ENCODE measurements at regions not wholly inside any gene's neighbourhood (a gene's known extent, or its start where the extent isn't known, plus 50 kb on each side); places are given as distances from the start of the nearest gene placed in this dataset.

- no peaks in the 10 kb centered on the region for H3K4me1 ChIP-seq (ENCODE audit: control insufficient read depth, insufficient read depth, low read length)
- no peak overlapping the region for H3K9ac ChIP-seq (ENCODE audit: low read length in 2 of 2)
- H3K36me3 ChIP-seq (ENCODE audit: control insufficient read depth in 2 of 2, insufficient read depth in 2 of 2, low read length in 2 of 2), result no peaks in the 10 kb centered on the region
- no peak overlapping the region for H3K4me3 ChIP-seq (ENCODE audit: low read length in 2 of 2)
- H3K27ac ChIP-seq (ENCODE audit: low read length), result no peak overlapping the region
- H3K9me3 ChIP-seq (ENCODE audit: control insufficient read depth in 2 of 2, low read length in 2 of 2), result no peaks in the 10 kb centered on the region
- H3K27me3 ChIP-seq (ENCODE audit: control insufficient read depth in 1 of 2, insufficient read depth in 2 of 2, low read length in 2 of 2), result no peaks in the 10 kb centered on the region
These were observed 265.8 kb upstream of the ANKH start for GRCh38 chr5:15137414-15137813.

- Histone ChIP-seq H3K4me1 (ENCODE audit: control insufficient read depth, insufficient read depth, low read length) (no peaks in the 10 kb centered on the region), H3K36me3 (ENCODE audit: control insufficient read depth in 2 of 2, insufficient read depth in 2 of 2, low read length in 2 of 2) (no peaks in the 10 kb centered on the region), H3K9me3 (ENCODE audit: control insufficient read depth in 2 of 2, low read length in 2 of 2) (no peaks in the 10 kb centered on the region), H3K27me3 (ENCODE audit: control insufficient read depth in 1 of 2, insufficient read depth in 2 of 2, low read length in 2 of 2) (no peaks in the 10 kb centered on the region), H3K9ac (ENCODE audit: low read length in 2 of 2) (no peak overlapping the region), H3K4me3 (ENCODE audit: low read length in 2 of 2) (no peak overlapping the region), H3K27ac (ENCODE audit: low read length) (no peak overlapping the region)
These were observed 264.1 kb upstream of the ANKH start for GRCh38 chr5:15135661-15136060.

GRCh38 chr5:15133456-15133965, 261.9 kb upstream of the ANKH start:
- no peak overlapping the region for H3K27ac ChIP-seq (ENCODE audit: low read length)
- H3K4me1 ChIP-seq (ENCODE audit: control insufficient read depth, insufficient read depth, low read length), result no peaks in the 10 kb centered on the region
- H3K27me3 ChIP-seq (ENCODE audit: control insufficient read depth in 1 of 2, insufficient read depth in 2 of 2, low read length in 2 of 2), result no peaks in the 10 kb centered on the region
- no peaks in the 10 kb centered on the region for H3K36me3 ChIP-seq (ENCODE audit: control insufficient read depth in 2 of 2, insufficient read depth in 2 of 2, low read length in 2 of 2)
- no peaks in the 10 kb centered on the region for H3K9me3 ChIP-seq (ENCODE audit: control insufficient read depth in 2 of 2, low read length in 2 of 2)
- no peak overlapping the region for H3K4me3 ChIP-seq (ENCODE audit: low read length in 2 of 2)
- no peak overlapping the region for H3K9ac ChIP-seq (ENCODE audit: low read length in 2 of 2)

DNA sequence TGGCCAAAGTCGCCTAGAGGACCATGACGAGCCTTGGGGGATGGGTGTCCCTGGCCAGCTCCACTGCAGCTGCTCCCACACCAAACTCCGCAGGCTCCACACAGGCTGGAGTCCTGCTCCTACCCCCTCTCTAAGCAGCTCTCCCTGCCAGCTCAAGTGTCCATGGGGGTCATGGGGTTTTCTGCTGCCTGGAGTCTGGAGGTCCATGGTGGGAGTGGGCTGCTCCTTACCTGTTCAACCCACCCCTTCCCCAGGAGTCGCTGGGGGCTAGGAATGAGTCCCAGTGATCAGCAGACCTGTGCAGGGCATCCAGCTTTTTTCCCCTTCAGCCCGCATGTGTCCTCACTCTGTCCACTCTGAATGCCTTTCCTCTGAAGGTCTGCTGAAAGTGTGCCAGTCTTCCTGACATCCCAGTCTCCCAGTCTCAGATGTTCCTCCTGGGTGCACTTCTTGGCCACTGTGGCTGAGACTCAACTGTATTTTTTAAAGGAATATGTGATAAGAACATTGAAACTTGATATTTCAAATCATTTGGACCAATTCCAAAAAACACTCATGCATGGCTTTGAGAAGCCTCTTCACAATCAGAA, 261.3 kb upstream of the ANKH start:
- Histone ChIP-seq H3K9ac (ENCODE audit: low read length in 2 of 2) (no peak overlapping the region), H3K27me3 (ENCODE audit: control insufficient read depth in 1 of 2, insufficient read depth in 2 of 2, low read length in 2 of 2) (no peaks in the 10 kb centered on the region), H3K9me3 (ENCODE audit: control insufficient read depth in 2 of 2, low read length in 2 of 2) (no peaks in the 10 kb centered on the region), H3K27ac (ENCODE audit: low read length) (no peak overlapping the region), H3K4me3 (ENCODE audit: low read length in 2 of 2) (no peak overlapping the region), H3K4me1 (ENCODE audit: control insufficient read depth, insufficient read depth, low read length) (no peaks in the 10 kb centered on the region), H3K36me3 (ENCODE audit: control insufficient read depth in 2 of 2, insufficient read depth in 2 of 2, low read length in 2 of 2) (no peaks in the 10 kb centered on the region)

GRCh38 chr5:15131909-15132308, 260.3 kb upstream of the ANKH start:
- H3K9me3 ChIP-seq (ENCODE audit: control insufficient read depth in 2 of 2, low read length in 2 of 2), result no peaks in the 10 kb centered on the region
- no peaks in the 10 kb centered on the region for H3K36me3 ChIP-seq (ENCODE audit: control insufficient read depth in 2 of 2, insufficient read depth in 2 of 2, low read length in 2 of 2)
- H3K27ac ChIP-seq (ENCODE audit: low read length), result no peak overlapping the region
- no peak overlapping the region for H3K4me3 ChIP-seq (ENCODE audit: low read length in 2 of 2)
- no peaks in the 10 kb centered on the region for H3K4me1 ChIP-seq (ENCODE audit: control insufficient read depth, insufficient read depth, low read length)
- H3K27me3 ChIP-seq (ENCODE audit: control insufficient read depth in 1 of 2, insufficient read depth in 2 of 2, low read length in 2 of 2), result no peaks in the 10 kb centered on the region
- H3K9ac ChIP-seq (ENCODE audit: low read length in 2 of 2), result no peak overlapping the region

DNA sequence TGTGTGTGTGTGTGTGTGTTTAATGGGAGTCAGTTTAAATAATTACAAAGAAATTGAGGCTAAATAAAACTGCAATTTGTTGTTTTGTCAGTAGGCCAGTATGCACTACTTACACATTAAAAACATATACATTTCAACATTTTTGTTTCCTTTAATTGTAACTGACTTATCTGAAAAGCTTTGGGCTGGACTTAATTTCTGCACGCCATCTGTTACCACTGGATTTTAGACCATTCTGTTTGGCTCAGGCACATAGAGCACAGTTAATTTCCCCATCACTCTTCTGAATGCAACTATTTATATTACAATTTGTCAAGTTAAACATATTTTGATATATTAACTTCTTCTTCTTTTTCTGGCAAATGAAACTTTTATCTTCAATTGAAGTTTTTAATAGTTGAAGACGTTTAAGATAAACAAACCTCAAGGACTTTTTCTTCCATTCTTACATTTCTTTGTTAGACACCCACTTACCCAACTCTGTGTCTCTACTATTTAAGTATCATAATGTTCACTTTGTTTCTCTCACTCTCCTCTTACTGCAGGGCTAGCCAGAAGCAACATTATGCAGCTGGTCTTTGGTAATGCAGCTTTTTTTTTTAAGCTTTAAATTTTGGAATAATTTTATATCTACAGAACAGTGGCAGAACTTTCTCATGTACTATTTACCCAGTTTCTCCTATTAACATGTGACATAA, 253.4 kb upstream of the ANKH start:
- H3K9me3 ChIP-seq (ENCODE audit: control insufficient read depth in 2 of 2, low read length in 2 of 2), result no peaks in the 10 kb centered on the region
- no peaks in the 10 kb centered on the region for H3K27me3 ChIP-seq (ENCODE audit: control insufficient read depth in 1 of 2, insufficient read depth in 2 of 2, low read length in 2 of 2)
- H3K36me3 ChIP-seq (ENCODE audit: control insufficient read depth in 2 of 2, insufficient read depth in 2 of 2, low read length in 2 of 2), result no peaks in the 10 kb centered on the region
- H3K4me3 ChIP-seq (ENCODE audit: low read length in 2 of 2), result no peak overlapping the region
- no peak overlapping the region for H3K9ac ChIP-seq (ENCODE audit: low read length in 2 of 2)
- no peak overlapping the region for H3K27ac ChIP-seq (ENCODE audit: low read length)
- no peaks in the 10 kb centered on the region for H3K4me1 ChIP-seq (ENCODE audit: control insufficient read depth, insufficient read depth, low read length)

GRCh38 chr5:15124461-15124860, 252.9 kb upstream of the ANKH start:
- Histone ChIP-seq H3K9ac (ENCODE audit: low read length in 2 of 2) (no peak overlapping the region), H3K27me3 (ENCODE audit: control insufficient read depth in 1 of 2, insufficient read depth in 2 of 2, low read length in 2 of 2) (no peaks in the 10 kb centered on the region), H3K4me1 (ENCODE audit: control insufficient read depth, insufficient read depth, low read length) (no peaks in the 10 kb centered on the region), H3K36me3 (ENCODE audit: control insufficient read depth in 2 of 2, insufficient read depth in 2 of 2, low read length in 2 of 2) (no peaks in the 10 kb centered on the region), H3K9me3 (ENCODE audit: control insufficient read depth in 2 of 2, low read length in 2 of 2) (no peaks in the 10 kb centered on the region), H3K27ac (ENCODE audit: low read length) (no peak overlapping the region), H3K4me3 (ENCODE audit: low read length in 2 of 2) (no peak overlapping the region)

GRCh38 chr5:15117688-15118087, 246.1 kb upstream of the ANKH start:
- H3K36me3 ChIP-seq (ENCODE audit: control insufficient read depth in 2 of 2, insufficient read depth in 2 of 2, low read length in 2 of 2), result no peaks in the 10 kb centered on the region
- no peak overlapping the region for H3K4me3 ChIP-seq (ENCODE audit: low read length in 2 of 2)
- H3K4me1 ChIP-seq (ENCODE audit: control insufficient read depth, insufficient read depth, low read length), result no peaks in the 10 kb centered on the region
- no peaks in the 10 kb centered on the region for H3K9me3 ChIP-seq (ENCODE audit: control insufficient read depth in 2 of 2, low read length in 2 of 2)
- no peaks in the 10 kb centered on the region for H3K27me3 ChIP-seq (ENCODE audit: control insufficient read depth in 1 of 2, insufficient read depth in 2 of 2, low read length in 2 of 2)
- H3K9ac ChIP-seq (ENCODE audit: low read length in 2 of 2), result no peak overlapping the region
- no peak overlapping the region for H3K27ac ChIP-seq (ENCODE audit: low read length)

- Histone ChIP-seq H3K4me3 (ENCODE audit: low read length in 2 of 2) (no peak overlapping the region), H3K9ac (ENCODE audit: low read length in 2 of 2) (no peak overlapping the region), H3K4me1 (ENCODE audit: control insufficient read depth, insufficient read depth, low read length) (no peaks in the 10 kb centered on the region), H3K27me3 (ENCODE audit: control insufficient read depth in 1 of 2, insufficient read depth in 2 of 2, low read length in 2 of 2) (no peaks in the 10 kb centered on the region), H3K36me3 (ENCODE audit: control insufficient read depth in 2 of 2, insufficient read depth in 2 of 2, low read length in 2 of 2) (no peaks in the 10 kb centered on the region), H3K9me3 (ENCODE audit: control insufficient read depth in 2 of 2, low read length in 2 of 2) (no peaks in the 10 kb centered on the region), H3K27ac (ENCODE audit: low read length) (no peak overlapping the region)
These were observed 245.4 kb upstream of the ANKH start for GRCh38 chr5:15116996-15117395.

GRCh38 chr5:15106530-15107283, 235.1 kb upstream of the ANKH start:
- no peak overlapping the region for H3K4me3 ChIP-seq (ENCODE audit: low read length in 2 of 2)
- H3K9me3 ChIP-seq (ENCODE audit: control insufficient read depth in 2 of 2, low read length in 2 of 2), result no peaks in the 10 kb centered on the region
- no peaks in the 10 kb centered on the region for H3K27me3 ChIP-seq (ENCODE audit: control insufficient read depth in 1 of 2, insufficient read depth in 2 of 2, low read length in 2 of 2)
- H3K36me3 ChIP-seq (ENCODE audit: control insufficient read depth in 2 of 2, insufficient read depth in 2 of 2, low read length in 2 of 2), result no peaks in the 10 kb centered on the region
- no peak overlapping the region for H3K27ac ChIP-seq (ENCODE audit: low read length)
- no peaks in the 10 kb centered on the region for H3K4me1 ChIP-seq (ENCODE audit: control insufficient read depth, insufficient read depth, low read length)
- H3K9ac ChIP-seq (ENCODE audit: low read length in 2 of 2), result no peak overlapping the region

Data from stomach smooth muscle (tissue), 2 donors.